HT-29 (cell line): ENCODE measurements at regions not wholly inside any gene's neighbourhood (a gene's known extent, or its start where the extent isn't known, plus 50 kb on each side); places are given as distances from the start of the nearest gene placed in this dataset.

ENCODE experiments used
- DNase-seq: peaks from one replicate; pipeline ENCODE4 v3.0.0-alpha.2; 2015; ENCODE audit warnings: low spot score

- no peak for DNase-seq
Observed at GRCh38 chr3:67791620-67792019, 137.2 kb upstream of the SUCLG2 start.

GRCh38 chr3:67790043-67790442 is 135.6 kb upstream of the SUCLG2 start:
- DNase-seq, result peak; percentile 38

- no peak for DNase-seq
Observed at GRCh38 chr3:67788396-67788795, 134.0 kb upstream of the SUCLG2 start.

- no peak for DNase-seq
Observed at GRCh38 chr3:67783281-67784250, 129.2 kb upstream of the SUCLG2 start.

- DNase-seq, result no peak
Observed at GRCh38 chr3:67781871-67782270, 127.5 kb upstream of the SUCLG2 start.

GRCh38 chr3:67781218-67781617 is 126.8 kb upstream of the SUCLG2 start:
- peak; percentile 4 for DNase-seq

- DNase-seq, result no peak
Observed at GRCh38 chr3:67774676-67775075, 120.3 kb upstream of the SUCLG2 start.

GRCh38 chr3:67765575-67765974 is 111.2 kb upstream of the SUCLG2 start:
- DNase-seq, result no peak

GRCh38 chr3:67745296-67745695 is 90.9 kb upstream of the SUCLG2 start:
- no peak for DNase-seq

- no peak for DNase-seq
Observed at GRCh38 chr3:67744699-67745098, 90.3 kb upstream of the SUCLG2 start.

GRCh38 chr3:67739851-67740250 is 85.4 kb upstream of the SUCLG2 start:
- no peak for DNase-seq

- no peak for DNase-seq
Observed at GRCh38 chr3:67737906-67738865, 83.8 kb upstream of the SUCLG2 start.

GRCh38 chr3:67737140-67737539 is 82.7 kb upstream of the SUCLG2 start:
- no peak for DNase-seq

- DNase-seq, result no peak
Observed at GRCh38 chr3:67733269-67733950, 79.0 kb upstream of the SUCLG2 start.

GRCh38 chr3:67724434-67724833 is 70.0 kb upstream of the SUCLG2 start:
- DNase-seq, result no peak

GRCh38 chr3:67723863-67724262 is 69.5 kb upstream of the SUCLG2 start:
- no peak for DNase-seq

- no peak for DNase-seq
Observed at GRCh38 chr3:67719333-67719732, 64.9 kb upstream of the SUCLG2 start.

GRCh38 chr3:67715971-67716370 is 61.6 kb upstream of the SUCLG2 start:
- no peak for DNase-seq

- no peak for DNase-seq
Observed at GRCh38 chr3:67713764-67714469, 59.5 kb upstream of the SUCLG2 start.

GRCh38 chr3:67712259-67712658 is 57.8 kb upstream of the SUCLG2 start:
- DNase-seq, result no peak

GRCh38 chr3:67710396-67710795 is 56.0 kb upstream of the SUCLG2 start:
- DNase-seq, result no peak
